GM12874 (cell line): ENCODE measurements at regions not wholly inside any gene's neighbourhood (a gene's known extent, or its start where the extent isn't known, plus 50 kb on each side); places are given as distances from the start of the nearest gene placed in this dataset.

ENCODE experiments used
- TF ChIP-seq, protein P1 (sequence below): IDR thresholded peaks from 2 replicates; pipeline ENCODE4 v1.5.1; 2011; ENCODE audit warnings: low read depth, mild to moderate bottlenecking, control low read depth, low read length, moderate library complexity; ENCODE audit not compliant: insufficient read depth

DNA sequence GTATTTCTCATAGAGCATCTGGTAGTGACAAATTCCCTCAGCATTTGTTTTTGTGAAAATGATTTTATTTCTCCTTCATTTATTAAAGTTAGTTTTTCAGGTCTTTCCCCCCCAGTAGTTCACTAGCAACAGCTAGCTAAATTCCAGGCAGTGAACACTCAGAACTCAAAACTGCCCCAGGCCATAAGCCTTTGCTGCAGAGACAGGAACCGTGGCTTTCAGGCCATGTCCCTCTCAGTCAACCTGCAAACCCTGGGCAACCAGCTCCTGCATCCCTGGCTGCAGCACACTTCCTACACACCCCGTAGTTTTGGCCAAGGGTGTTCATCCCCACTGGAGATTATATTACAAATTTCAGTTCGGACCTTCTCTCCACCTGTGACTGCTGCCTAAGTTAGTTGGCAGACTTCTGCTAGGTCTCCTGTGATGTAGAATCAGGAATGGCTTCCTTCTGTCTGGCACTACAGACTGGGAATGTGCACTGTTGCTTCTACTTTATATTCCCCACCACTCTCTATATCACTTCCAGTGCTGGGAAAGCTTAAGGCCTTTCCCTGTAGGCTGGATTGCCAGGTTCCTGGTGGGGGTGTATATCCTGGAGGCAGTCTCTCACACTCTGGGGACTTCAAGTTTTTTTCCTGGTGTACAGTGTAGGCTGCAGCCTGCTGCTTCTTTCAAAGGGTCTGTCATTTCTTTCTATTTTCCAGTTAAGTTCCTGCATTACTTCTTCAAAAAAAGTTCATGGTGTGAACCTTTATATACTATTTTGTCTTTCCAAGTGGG, 924.4 kb upstream of the LRFN5 start:
- TF ChIP-seq, protein P1, sequence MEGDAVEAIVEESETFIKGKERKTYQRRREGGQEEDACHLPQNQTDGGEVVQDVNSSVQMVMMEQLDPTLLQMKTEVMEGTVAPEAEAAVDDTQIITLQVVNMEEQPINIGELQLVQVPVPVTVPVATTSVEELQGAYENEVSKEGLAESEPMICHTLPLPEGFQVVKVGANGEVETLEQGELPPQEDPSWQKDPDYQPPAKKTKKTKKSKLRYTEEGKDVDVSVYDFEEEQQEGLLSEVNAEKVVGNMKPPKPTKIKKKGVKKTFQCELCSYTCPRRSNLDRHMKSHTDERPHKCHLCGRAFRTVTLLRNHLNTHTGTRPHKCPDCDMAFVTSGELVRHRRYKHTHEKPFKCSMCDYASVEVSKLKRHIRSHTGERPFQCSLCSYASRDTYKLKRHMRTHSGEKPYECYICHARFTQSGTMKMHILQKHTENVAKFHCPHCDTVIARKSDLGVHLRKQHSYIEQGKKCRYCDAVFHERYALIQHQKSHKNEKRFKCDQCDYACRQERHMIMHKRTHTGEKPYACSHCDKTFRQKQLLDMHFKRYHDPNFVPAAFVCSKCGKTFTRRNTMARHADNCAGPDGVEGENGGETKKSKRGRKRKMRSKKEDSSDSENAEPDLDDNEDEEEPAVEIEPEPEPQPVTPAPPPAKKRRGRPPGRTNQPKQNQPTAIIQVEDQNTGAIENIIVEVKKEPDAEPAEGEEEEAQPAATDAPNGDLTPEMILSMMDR = no peak

DNA sequence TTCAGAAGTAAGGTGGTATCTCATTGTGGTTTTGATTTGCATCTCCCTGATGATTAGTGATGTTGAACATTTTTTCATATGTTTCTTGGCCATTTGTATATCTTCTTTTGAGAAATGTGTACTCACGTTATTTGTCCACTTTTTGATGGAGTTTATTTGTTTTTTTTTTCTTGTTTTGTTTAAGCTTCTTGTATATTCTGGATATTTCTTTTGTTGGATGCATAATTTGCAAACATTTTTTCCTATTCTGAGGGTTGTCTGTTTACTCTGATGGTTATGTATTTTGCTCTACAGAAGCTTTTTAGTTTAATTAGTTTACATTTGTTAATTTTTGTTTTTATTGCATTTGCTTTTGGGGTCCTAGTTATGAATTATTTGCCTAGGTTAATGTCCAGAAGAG, 927.4 kb upstream of the LRFN5 start:
- TF ChIP-seq, protein P1 = no peak

DNA sequence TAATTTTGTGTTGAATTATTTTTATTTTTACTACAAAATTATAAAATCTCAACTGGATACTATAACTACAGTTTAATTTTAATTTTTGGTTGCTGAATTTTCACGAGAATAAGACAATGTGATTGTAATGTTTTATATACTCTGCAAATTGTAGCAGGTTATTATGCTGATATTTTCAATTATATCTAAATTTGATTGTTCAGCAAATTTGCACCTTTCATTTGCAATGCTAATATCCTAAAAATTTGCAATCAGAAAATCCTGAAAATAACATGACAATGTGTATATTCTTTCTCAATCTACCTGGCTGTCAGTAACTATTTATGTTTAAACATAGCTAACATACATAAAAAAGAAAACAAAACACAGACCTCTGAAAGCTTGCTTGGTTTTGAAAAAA, 932.2 kb upstream of the LRFN5 start:
- TF ChIP-seq, protein P1 = no peak

DNA sequence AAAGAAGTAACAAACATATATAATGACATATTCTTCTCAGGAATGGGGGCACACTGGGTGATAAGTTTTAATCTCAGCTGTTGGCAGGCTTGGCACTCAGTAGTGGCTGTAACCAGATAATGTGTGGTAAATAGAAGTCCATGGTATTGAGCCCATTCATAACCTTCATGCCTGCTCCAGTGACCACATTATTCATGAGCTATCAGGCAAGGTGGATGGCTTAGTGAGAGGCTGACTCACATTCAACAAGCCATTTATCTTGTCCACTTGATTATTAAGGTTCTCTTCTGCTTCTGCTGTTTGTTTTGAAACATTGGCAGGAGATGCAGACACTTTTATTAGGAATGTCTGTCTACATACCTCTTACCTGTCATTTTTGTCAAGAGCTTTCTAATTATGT, 950.4 kb upstream of the LRFN5 start:
- TF ChIP-seq, protein P1 = no peak

DNA sequence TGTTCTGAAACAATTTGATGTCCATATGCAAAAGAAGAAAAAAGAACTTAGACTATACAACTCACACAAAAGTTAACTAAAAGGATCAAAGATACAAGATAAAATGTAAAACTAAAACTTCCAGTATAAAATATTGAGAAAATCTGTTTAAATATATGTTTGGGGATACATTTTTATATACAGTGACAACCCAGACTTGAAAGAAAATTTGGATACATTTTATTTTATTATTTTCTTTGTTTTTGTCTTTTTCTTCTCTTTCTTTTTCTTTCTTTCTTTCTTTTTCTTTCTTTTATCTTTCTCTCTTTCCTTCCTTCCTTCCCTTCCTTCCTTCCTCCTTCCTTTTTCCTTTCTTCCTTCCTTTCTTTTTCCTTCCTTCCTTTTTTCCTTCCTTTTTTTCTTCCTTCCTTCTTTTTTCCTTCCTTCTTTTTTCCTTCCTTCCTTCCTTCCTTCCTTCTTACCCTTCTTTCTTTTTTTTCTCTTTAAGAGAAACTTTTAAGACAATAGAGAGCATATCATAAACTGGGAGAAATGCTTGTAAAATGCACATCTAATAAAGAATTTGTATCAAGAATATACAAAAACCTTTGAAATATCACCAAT, 954.5 kb upstream of the LRFN5 start:
- TF ChIP-seq, protein P1 = no peak

DNA sequence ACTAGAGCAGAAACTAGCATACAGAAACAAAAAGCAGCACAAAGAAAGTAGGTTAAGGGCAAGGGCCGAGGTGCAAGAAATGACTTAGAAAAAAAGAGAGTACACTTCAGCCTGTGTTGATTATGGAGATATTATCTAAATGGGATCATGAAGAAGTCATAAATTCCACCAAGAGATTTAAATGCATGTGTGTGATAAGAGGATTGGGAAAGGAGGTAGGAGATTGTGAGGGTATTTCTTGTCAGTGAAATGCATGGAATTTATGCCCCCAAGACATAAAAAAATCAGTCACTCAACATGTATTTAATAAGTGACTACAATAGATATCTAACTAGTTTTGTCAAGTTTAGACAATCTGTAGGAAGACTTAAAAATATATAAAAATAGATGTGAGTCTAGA, 976.2 kb upstream of the LRFN5 start:
- TF ChIP-seq, protein P1 = no peak

DNA sequence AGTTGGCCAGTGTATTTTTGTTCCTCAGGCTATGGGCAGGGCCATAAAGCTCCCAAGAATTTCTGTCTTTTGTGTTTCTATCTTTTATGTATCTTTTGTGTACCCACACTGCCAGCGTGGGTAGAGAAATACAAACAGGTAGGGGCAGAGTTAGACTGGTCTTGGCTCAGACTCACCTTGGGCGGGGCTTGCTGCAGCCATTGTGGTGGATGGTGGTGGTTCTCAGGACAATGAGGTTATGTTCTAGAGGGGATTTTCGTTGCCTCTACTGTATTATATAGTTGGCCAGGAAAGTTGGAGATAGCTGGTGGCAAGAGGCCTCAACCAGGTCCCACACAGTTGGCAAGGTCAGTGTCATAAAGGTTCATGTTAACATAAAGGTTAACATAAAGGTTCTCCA, 977.5 kb upstream of the LRFN5 start:
- TF ChIP-seq, protein P1 = no peak
